ENCODE measurements at regions not wholly inside any gene's neighbourhood (a gene's known extent, or its start where the extent isn't known, plus 50 kb on each side); places are given as distances from the start of the nearest gene placed in this dataset.
"Not testable (repeated sequence)": the region's sequence is repeated elsewhere in the genome, so short reads cannot be mapped to it uniquely, and the experiment has no call there.

GRCh38 chr6:74448850-74449249, 752.8 kb downstream of the CD109 start:
- DNase-seq (ENCODE audit: low read depth in 4 of 4, low spot score in 3 of 4), result no peak

- DNase-seq (ENCODE audit: low read depth in 4 of 4, low spot score in 3 of 4), result no peak
Observed at GRCh38 chr6:74447013-74447412, 751.0 kb downstream of the CD109 start.

GRCh38 chr6:74439123-74439811, 743.3 kb downstream of the CD109 start:
- DNase-seq (ENCODE audit: low read depth in 4 of 4, low spot score in 3 of 4), result no peak

GRCh38 chr6:74438395-74438794, 742.4 kb downstream of the CD109 start:
- DNase-seq (ENCODE audit: low read depth in 4 of 4, low spot score in 3 of 4), result not testable (repeated sequence)

- DNase-seq (ENCODE audit: low read depth in 4 of 4, low spot score in 3 of 4), result no peak
Observed at GRCh38 chr6:74434171-74434570, 738.2 kb downstream of the CD109 start.

GRCh38 chr6:74431873-74432580, 736.0 kb downstream of the CD109 start:
- DNase-seq (ENCODE audit: low read depth in 4 of 4, low spot score in 3 of 4), result no peak

GRCh38 chr6:74420221-74420620, 724.2 kb downstream of the CD109 start:
- DNase-seq (ENCODE audit: low read depth in 4 of 4, low spot score in 3 of 4), result no peak

GRCh38 chr6:74415056-74415455, 719.1 kb downstream of the CD109 start:
- no peak for DNase-seq (ENCODE audit: low read depth in 4 of 4, low spot score in 3 of 4)

- no peak for DNase-seq (ENCODE audit: low read depth in 4 of 4, low spot score in 3 of 4)
Observed at GRCh38 chr6:74410630-74411029, 714.6 kb downstream of the CD109 start.

GRCh38 chr6:74409447-74409846, 713.4 kb downstream of the CD109 start:
- DNase-seq (ENCODE audit: low read depth in 4 of 4, low spot score in 3 of 4), result peak; percentile 3 to 17 (median 6)

- DNase-seq (ENCODE audit: low read depth in 4 of 4, low spot score in 3 of 4), result no peak
Observed at GRCh38 chr6:74408844-74409243, 712.8 kb downstream of the CD109 start.

GRCh38 chr6:74404366-74404765, 708.4 kb downstream of the CD109 start:
- no peak for DNase-seq (ENCODE audit: low read depth in 4 of 4, low spot score in 3 of 4)

GRCh38 chr6:74402781-74403180, 706.8 kb downstream of the CD109 start:
- DNase-seq (ENCODE audit: low read depth in 4 of 4, low spot score in 3 of 4), result no peak

- DNase-seq (ENCODE audit: low read depth in 4 of 4, low spot score in 3 of 4), result not testable (repeated sequence)
Observed at GRCh38 chr6:74378437-74378836, 682.4 kb downstream of the CD109 start.

GRCh38 chr6:74369556-74369993, 673.6 kb downstream of the CD109 start:
- DNase-seq (ENCODE audit: low read depth in 4 of 4, low spot score in 3 of 4), result no peak

- DNase-seq (ENCODE audit: low read depth in 4 of 4, low spot score in 3 of 4), result no peak
Observed at GRCh38 chr6:74368746-74369145, 672.7 kb downstream of the CD109 start.

GRCh38 chr6:74366634-74367033, 670.6 kb downstream of the CD109 start:
- no peak for DNase-seq (ENCODE audit: low read depth in 4 of 4, low spot score in 3 of 4)

GRCh38 chr6:74362391-74362790, 666.4 kb downstream of the CD109 start:
- DNase-seq (ENCODE audit: low read depth in 4 of 4, low spot score in 3 of 4), result no peak

GRCh38 chr6:74357321-74357720, 661.3 kb downstream of the CD109 start:
- DNase-seq (ENCODE audit: low read depth in 4 of 4, low spot score in 3 of 4), result no peak

- no peak for DNase-seq (ENCODE audit: low read depth in 4 of 4, low spot score in 3 of 4)
Observed at GRCh38 chr6:74356391-74356790, 660.4 kb downstream of the CD109 start.

- no peak for DNase-seq (ENCODE audit: low read depth in 4 of 4, low spot score in 3 of 4)
Observed at GRCh38 chr6:74346936-74347535, 651.0 kb downstream of the CD109 start.

- no peak for DNase-seq (ENCODE audit: low read depth in 4 of 4, low spot score in 3 of 4)
Observed at GRCh38 chr6:74343804-74344203, 647.8 kb downstream of the CD109 start.
